Thoracic aorta (tissue), 2 donors: ENCODE measurements at regions not wholly inside any gene's neighbourhood (a gene's known extent, or its start where the extent isn't known, plus 50 kb on each side); places are given as distances from the start of the nearest gene placed in this dataset.

Experiments
- ATAC-seq: fragments of 150-250 bp; one replicate; pipeline ENCODE4 v1.8.0; 2017; ENCODE audit warnings: low read depth; ENCODE audit not compliant: insufficient number of reproducible peaks, low FRiP score
- DNase-seq: peaks from one replicate; pipeline ENCODE4 v3.0.0-alpha.2; 2020; ENCODE audit warnings: low spot score
- H3K27ac ChIP-seq, 2 donors: fragments of 200-600 bp; sonication (generic); 1 replicate in 1 of 2; 2 replicates in 1 of 2; pipeline ENCODE4 v1.5.1; 2016; ENCODE audit warnings: mild to moderate bottlenecking in 2 of 2, moderate library complexity in 2 of 2
- H3K27me3 ChIP-seq: fragments of 200-600 bp; sonication (generic); replicated peaks from 2 replicates; pipeline ENCODE4 v1.6.0; 2016; ENCODE audit warnings: mild to moderate bottlenecking; ENCODE audit not compliant: insufficient read depth
- H3K36me3 ChIP-seq: fragments of 200-600 bp; sonication (generic); one replicate; pipeline ENCODE4 v1.5.1; 2016
- H3K4me1 ChIP-seq, 2 donors: fragments of 200-600 bp; sonication (generic); 1 replicate in 1 of 2; 2 replicates in 1 of 2; pipeline versions ENCODE4 v1.5.1 to v1.6.0; 2016; ENCODE audit warnings: low read depth in 2 of 2, mild to moderate bottlenecking in 1 of 2; ENCODE audit not compliant: control insufficient read depth in 1 of 2
- H3K4me3 ChIP-seq: fragments of 200-600 bp; sonication (generic); 2 replicates; pipeline ENCODE4 v1.5.1; 2016; ENCODE audit warnings: mild to moderate bottlenecking
- H3K9me3 ChIP-seq: fragments of 200-600 bp; sonication (generic); 2 replicates; pipeline ENCODE4 v1.5.1; 2016
- TF ChIP-seq, protein P1 (sequence below): fragments of 200-600 bp; sonication (generic); IDR thresholded peaks from one replicate; pipeline ENCODE4 v1.5.1; 2019; ENCODE audit warnings: antibody characterized with exemption

DNA sequence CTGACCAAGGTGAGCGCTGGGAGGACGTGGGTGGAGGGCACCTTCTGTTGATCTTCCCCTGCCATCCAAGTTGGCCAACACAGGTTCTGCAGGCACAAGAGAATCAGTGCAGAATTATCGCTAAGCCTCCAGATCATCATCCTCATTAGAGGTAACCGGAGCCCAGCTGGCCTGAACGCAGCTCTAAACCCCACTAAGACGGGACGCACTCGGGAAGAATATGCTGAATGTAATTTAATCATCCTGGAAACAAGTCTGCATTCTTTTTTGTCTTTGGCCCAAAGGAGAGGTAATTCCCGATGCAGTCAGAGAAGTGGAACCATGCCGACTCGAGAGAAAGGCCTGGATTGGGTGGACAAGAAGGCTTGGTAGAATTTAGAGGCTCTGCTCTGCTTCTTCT, 111.0 kb upstream of the GSC start:
- no peaks in the 10 kb centered on the region for H3K27me3 ChIP-seq
- no peaks in the 10 kb centered on the region for H3K4me1 ChIP-seq
- no peaks in the 10 kb centered on the region for H3K36me3 ChIP-seq
- TF ChIP-seq, protein P1, sequence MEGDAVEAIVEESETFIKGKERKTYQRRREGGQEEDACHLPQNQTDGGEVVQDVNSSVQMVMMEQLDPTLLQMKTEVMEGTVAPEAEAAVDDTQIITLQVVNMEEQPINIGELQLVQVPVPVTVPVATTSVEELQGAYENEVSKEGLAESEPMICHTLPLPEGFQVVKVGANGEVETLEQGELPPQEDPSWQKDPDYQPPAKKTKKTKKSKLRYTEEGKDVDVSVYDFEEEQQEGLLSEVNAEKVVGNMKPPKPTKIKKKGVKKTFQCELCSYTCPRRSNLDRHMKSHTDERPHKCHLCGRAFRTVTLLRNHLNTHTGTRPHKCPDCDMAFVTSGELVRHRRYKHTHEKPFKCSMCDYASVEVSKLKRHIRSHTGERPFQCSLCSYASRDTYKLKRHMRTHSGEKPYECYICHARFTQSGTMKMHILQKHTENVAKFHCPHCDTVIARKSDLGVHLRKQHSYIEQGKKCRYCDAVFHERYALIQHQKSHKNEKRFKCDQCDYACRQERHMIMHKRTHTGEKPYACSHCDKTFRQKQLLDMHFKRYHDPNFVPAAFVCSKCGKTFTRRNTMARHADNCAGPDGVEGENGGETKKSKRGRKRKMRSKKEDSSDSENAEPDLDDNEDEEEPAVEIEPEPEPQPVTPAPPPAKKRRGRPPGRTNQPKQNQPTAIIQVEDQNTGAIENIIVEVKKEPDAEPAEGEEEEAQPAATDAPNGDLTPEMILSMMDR = no peak
- H3K9me3 ChIP-seq = no peaks in the 10 kb centered on the region
- ATAC-seq (no peak), DNase-seq (no peak)
- no peak overlapping the region for H3K27ac ChIP-seq
- H3K4me3 ChIP-seq = no peak overlapping the region

DNA sequence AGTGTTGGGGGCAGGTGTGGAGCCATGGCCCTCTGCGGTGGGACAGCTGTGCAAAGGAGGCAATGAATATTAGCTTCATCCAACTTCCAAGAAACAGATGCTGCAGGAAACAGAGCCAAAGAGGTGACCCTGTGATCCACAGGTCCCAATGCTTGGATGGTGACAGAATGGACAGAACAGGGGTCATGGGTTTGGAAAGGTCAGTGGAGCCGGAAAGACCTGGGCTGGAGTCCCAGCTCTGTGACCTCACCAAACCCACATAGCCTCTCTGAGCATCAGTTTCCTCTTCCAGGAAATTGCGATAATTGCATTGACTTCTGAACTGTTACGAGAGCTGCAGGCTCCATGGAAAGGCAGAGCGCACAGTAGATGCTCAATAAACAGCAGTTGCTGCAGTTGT, 110.2 kb upstream of the GSC start:
- H3K9me3 ChIP-seq = no peaks in the 10 kb centered on the region

DNA sequence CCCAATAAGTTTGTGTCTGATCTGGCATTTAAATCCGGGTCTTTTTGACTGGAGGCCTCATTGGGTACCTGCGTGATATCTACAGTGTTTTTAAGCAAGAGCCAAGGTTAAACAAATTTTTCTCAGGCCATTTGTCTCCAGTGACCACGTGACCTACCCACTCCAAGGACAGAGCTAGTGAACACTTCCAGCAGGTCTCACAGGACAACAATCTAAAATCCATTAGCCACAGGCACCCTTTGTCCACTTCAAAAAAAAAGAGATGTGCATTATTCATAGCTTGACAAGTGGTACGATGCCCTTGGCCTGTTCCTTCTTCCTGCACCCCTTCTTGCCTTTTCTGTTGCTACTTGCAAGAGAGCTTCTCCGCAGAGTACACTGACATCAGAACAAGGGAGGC, 109.6 kb upstream of the GSC start:
- Histone ChIP-seq H3K36me3 (no peaks in the 10 kb centered on the region), H3K9me3 (no peaks in the 10 kb centered on the region), H3K27me3 (no peaks in the 10 kb centered on the region), H3K4me1 (no peaks in the 10 kb centered on the region), H3K27ac (no peak overlapping the region), H3K4me3 (no peak overlapping the region)
- TF ChIP-seq, protein P1 = no peak
- DNase-seq = no peak
- no peak for ATAC-seq

More for the DNA sequence above, 110.2 kb upstream of the GSC start:
- H3K36me3 ChIP-seq = no peaks in the 10 kb centered on the region
- TF ChIP-seq, protein P1 = no peak
- H3K4me1 ChIP-seq = no peaks in the 10 kb centered on the region
- no peak overlapping the region for H3K4me3 ChIP-seq
- DNase-seq (no peak), ATAC-seq (no peak)
- H3K27me3 ChIP-seq = no peaks in the 10 kb centered on the region
- no peak overlapping the region for H3K27ac ChIP-seq

DNA sequence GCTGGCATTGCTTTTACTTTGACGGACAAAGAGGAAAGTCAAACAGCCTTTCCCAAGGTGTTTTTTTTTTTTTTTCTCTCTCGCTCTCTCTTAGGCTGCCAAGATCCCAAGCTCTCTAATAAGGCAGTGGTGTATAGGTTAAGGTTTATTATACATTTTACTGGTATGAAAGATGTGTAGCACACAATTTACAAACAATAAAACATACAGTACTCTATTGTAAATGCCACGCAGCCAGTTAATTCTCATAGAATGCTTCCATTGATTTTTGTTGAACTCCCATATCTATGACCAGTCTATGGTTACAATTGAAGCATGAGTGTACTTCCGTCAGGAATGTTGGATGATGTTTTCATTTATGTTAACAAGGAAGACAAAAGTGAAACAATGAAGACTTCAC, 106.4 kb upstream of the GSC start:
- TF ChIP-seq, protein P1 = no peak
- Histone ChIP-seq H3K36me3 (no peaks in the 10 kb centered on the region), H3K9me3 (no peaks in the 10 kb centered on the region), H3K27ac (no peak overlapping the region), H3K27me3 (no peaks in the 10 kb centered on the region), H3K4me1 (no peaks in the 10 kb centered on the region), H3K4me3 (no peak overlapping the region)
- DNase-seq (no peak), ATAC-seq (no peak)

DNA sequence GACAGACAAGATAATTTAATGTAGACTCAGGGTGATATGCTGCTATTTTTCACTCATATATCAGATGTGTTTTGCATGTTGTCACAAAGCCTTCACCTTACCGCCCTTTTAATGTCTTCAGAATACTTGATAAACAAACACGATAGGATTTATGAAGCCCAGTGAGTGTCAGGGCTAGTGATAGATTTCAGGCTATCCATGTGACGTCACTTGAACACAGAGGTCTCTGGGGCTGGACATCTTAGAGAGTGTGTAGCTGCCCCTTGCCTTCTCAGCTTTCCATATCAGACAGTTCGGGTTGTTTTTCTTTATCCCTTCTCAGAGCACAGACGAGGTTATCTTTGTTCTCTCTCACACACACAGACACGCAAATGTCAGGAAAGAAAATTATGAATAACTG, 105.3 kb upstream of the GSC start:
- Histone ChIP-seq H3K36me3 (no peaks in the 10 kb centered on the region), H3K27me3 (no peaks in the 10 kb centered on the region), H3K4me3 (no peak overlapping the region), H3K4me1 (no peaks in the 10 kb centered on the region), H3K27ac (no peak overlapping the region), H3K9me3 (no peaks in the 10 kb centered on the region)
- TF ChIP-seq, protein P1 = no peak
- ATAC-seq (no peak), DNase-seq (no peak)
